SK-N-SH (cell line): ENCODE measurements at regions not wholly inside any gene's neighbourhood (a gene's known extent, or its start where the extent isn't known, plus 50 kb on each side); places are given as distances from the start of the nearest gene placed in this dataset.

Experiments
- CTCF ChIA-PET: fragments of 300-600, 350-600 bp; formaldehyde crosslinking; extraction: SDS; loops from one replicate; lab custom pipeline; 2021; lab: Yijun Ruan, JAX
- POLR2A ChIA-PET: fragments of 350-600 bp; sonication (Branson Sonifier 250); formaldehyde crosslinking; extraction: SDS; loops from one replicate; lab custom pipeline; 2020; ENCODE audit warnings: antibody characterized with exemption, inconsistent platforms; lab: Yijun Ruan, JAX
- DNase-seq: peaks from one replicate; pipeline ENCODE4 v3.0.0; 2012
- H2AFZ ChIP-seq: fragments of 200-600 bp; sonication (generic); 2 replicates; pipeline ENCODE4 v1.8.1; 2016; ENCODE audit warnings: antibody characterized with exemption, mild to moderate bottlenecking, low read depth
- H3F3A ChIP-seq: fragments of 200-600 bp; sonication (generic); replicated peaks from 2 replicates; pipeline ENCODE3; 2016; ENCODE audit warnings: antibody characterized with exemption, mild to moderate bottlenecking; ENCODE audit not compliant: insufficient read depth
- H3K27ac ChIP-seq, 2 experiments: fragments of 200-500 bp in 1 of 2; fragments of 200-600 bp in 1 of 2; sonication (Bioruptor generic) in 1 of 2; sonication (generic), shearing (Covaris generic) in 1 of 2; 2 replicates each; pipeline versions ENCODE4 v1.5.1 to v1.6.1; 2014 to 2016; ENCODE audit warnings: low read depth in 2 of 2, inconsistent platforms in 1 of 2, low read length in 1 of 2, mild to moderate bottlenecking in 1 of 2, mixed read lengths in 1 of 2
- H3K27me3 ChIP-seq: fragments of 200-600 bp; sonication (generic), shearing (Covaris generic); 2 replicates; pipeline ENCODE4 v1.6.1; 2016; ENCODE audit warnings: mixed run types; ENCODE audit not compliant: insufficient read depth
- H3K36me3 ChIP-seq, 2 experiments: fragments of 200-500 bp in 1 of 2; fragments of 200-600 bp in 1 of 2; sonication (Bioruptor generic) in 1 of 2; sonication (generic) in 1 of 2; replicated peaks in 1 of 2; 2 replicates each; pipeline versions ENCODE3 to v1.5.1; 2014 to 2016; ENCODE audit warnings: low read length in 1 of 2, mild to moderate bottlenecking in 1 of 2; ENCODE audit not compliant: insufficient read depth in 2 of 2, control insufficient read depth in 1 of 2
- H3K4me1 ChIP-seq, 2 experiments: fragments of 200-500 bp in 1 of 2; fragments of 200-600 bp in 1 of 2; sonication (Bioruptor generic) in 1 of 2; sonication (generic), shearing (Covaris generic) in 1 of 2; 2 replicates each; pipeline versions ENCODE4 v1.5.1 to v1.6.1; 2014 to 2016; ENCODE audit warnings: low read depth in 1 of 2, low read length in 1 of 2, mixed run types in 1 of 2; ENCODE audit not compliant: insufficient read depth in 2 of 2, control insufficient read depth in 1 of 2
- H3K4me2 ChIP-seq: fragments of 200-600 bp; sonication (generic), shearing (Covaris generic); 2 replicates; pipeline ENCODE4 v1.6.1; 2017; ENCODE audit warnings: mixed run types
- H3K4me3 ChIP-seq, 2 experiments: fragments of 200-500 bp in 1 of 2; fragments of 200-600 bp in 1 of 2; sonication (Bioruptor generic) in 1 of 2; sonication (generic), shearing (Covaris generic) in 1 of 2; 2 replicates each; pipeline versions ENCODE4 v1.5.1 to v1.8.1; 2014 to 2016; ENCODE audit warnings: low read depth in 2 of 2, inconsistent platforms in 1 of 2, low read length in 1 of 2, mild to moderate bottlenecking in 1 of 2, mixed read lengths in 1 of 2, moderate library complexity in 1 of 2
- H3K79me2 ChIP-seq: fragments of 200-600 bp; sonication (generic); 2 replicates; pipeline ENCODE4 v1.8.1; 2017; ENCODE audit warnings: mild to moderate bottlenecking; ENCODE audit not compliant: insufficient read depth
- H3K9ac ChIP-seq: fragments of 200-600 bp; sonication (generic); 2 replicates; pipeline ENCODE4 v1.6.1; 2017; ENCODE audit warnings: mixed run types
- H3K9me2 ChIP-seq: fragments of 200-600 bp; sonication (generic); 2 replicates; pipeline ENCODE4 v1.6.1; 2017; ENCODE audit warnings: mixed run types
- H3K9me3 ChIP-seq: fragments of 200-600 bp; sonication (generic); 2 replicates; pipeline ENCODE4 v1.6.1; 2017; ENCODE audit warnings: mixed run types, mild to moderate bottlenecking, moderate library complexity
- H4K20me1 ChIP-seq: fragments of 200-600 bp; sonication (generic); 2 replicates; pipeline ENCODE4 v1.6.1; 2017; ENCODE audit warnings: mild to moderate bottlenecking, mixed run types; ENCODE audit not compliant: insufficient read depth
- CHD2 ChIP-seq: fragments of 150-350 bp; IDR thresholded peaks from 2 replicates; pipeline ENCODE4 v1.6.1; 2018; ENCODE audit warnings: low read length; ENCODE audit not compliant: partially characterized antibody
- ELF1 ChIP-seq: IDR thresholded peaks from 2 replicates; pipeline ENCODE4 v1.4.0; 2012
- EP300 ChIP-seq, 2 experiments: IDR thresholded peaks; 2 replicates each; pipeline versions ENCODE4 v1.4.0 to v1.6.1; 2012; ENCODE audit warnings: borderline replicate concordance in 1 of 2, low read depth in 1 of 2, low read length in 1 of 2
- FOSL2 ChIP-seq: IDR thresholded peaks from 2 replicates; pipeline ENCODE4 v1.4.0; 2012; ENCODE audit warnings: low read depth, mild to moderate bottlenecking, moderate library complexity, borderline replicate concordance
- FOXM1 ChIP-seq: IDR thresholded peaks from 2 replicates; pipeline ENCODE4 v1.4.0; 2012; ENCODE audit warnings: low read depth, mild to moderate bottlenecking
- IRF3 ChIP-seq: fragments of 150-350 bp; IDR thresholded peaks from 2 replicates; pipeline ENCODE4 v1.6.1; 2016; ENCODE audit warnings: mild to moderate bottlenecking, low read depth, low read length
- JUND ChIP-seq: IDR thresholded peaks from 2 replicates; pipeline ENCODE4 v1.4.0; 2012
- MXI1 ChIP-seq: IDR thresholded peaks from 2 replicates; pipeline ENCODE4 v1.6.1; 2012; ENCODE audit warnings: mild to moderate bottlenecking, low read depth, low read length, improper control_type of control experiment
- NFIC ChIP-seq: IDR thresholded peaks from 2 replicates; pipeline ENCODE4 v1.4.0; 2012; ENCODE audit warnings: borderline replicate concordance
- NRF1 ChIP-seq: IDR thresholded peaks from 2 replicates; pipeline ENCODE4 v1.6.1; 2012; ENCODE audit warnings: low read depth, mild to moderate bottlenecking, low read length
- POLR2AphosphoS5 ChIP-seq: IDR thresholded peaks from 2 replicates; pipeline ENCODE4 v1.6.1; 2012; ENCODE audit warnings: low read depth, low read length
- RFX5 ChIP-seq: IDR thresholded peaks from 2 replicates; pipeline ENCODE4 v1.6.1; 2012; ENCODE audit warnings: mild to moderate bottlenecking, improper control_type of control experiment, low read length
- TAF1 ChIP-seq: IDR thresholded peaks from 2 replicates; pipeline ENCODE4 v1.6.1; 2012; ENCODE audit warnings: low read depth, mild to moderate bottlenecking, low read length, moderate library complexity, borderline replicate concordance
- TCF12 ChIP-seq: IDR thresholded peaks from 2 replicates; pipeline ENCODE4 v1.4.0; 2012
- TEAD4 ChIP-seq: IDR thresholded peaks from 2 replicates; pipeline ENCODE4 v1.4.0; 2012; ENCODE audit warnings: mild to moderate bottlenecking, borderline replicate concordance; ENCODE audit not compliant: insufficient read depth
- USF1 ChIP-seq: IDR thresholded peaks from 2 replicates; pipeline ENCODE4 v1.4.0; 2012; ENCODE audit warnings: low read depth, borderline replicate concordance
- YY1 ChIP-seq: IDR thresholded peaks from 2 replicates; pipeline ENCODE4 v1.4.0; 2012; ENCODE audit warnings: low read depth, mild to moderate bottlenecking
- WGBS: methylation state at CpG from one replicate; pipeline ENCODE4 v1.1.6; 2017; ENCODE audit warnings: low lambda C conversion rate; 5-methylcytosine and 5-hydroxymethylcytosine counted together
- TF ChIP-seq, protein P1 (sequence below): fragments of 200-600 bp; sonication (generic); IDR thresholded peaks from 2 replicates; pipeline ENCODE4 v1.6.1; 2017; ENCODE audit warnings: antibody characterized with exemption, mild to moderate bottlenecking, moderate library complexity

GRCh38 chr7:98784216-98784785 lies 85.5 kb downstream of the TMEM130 start:
- CTCF ChIA-PET: interaction anchor here (1.0 kb wide), 3 partner anchors 15 to 363 kb away, joined by 3 to 4 read pairs (median 4); no protein-coding TSS in a partner anchor
- Histone ChIP-seq H3K79me2 (no peaks in the 10 kb centered on the region), H3K4me1 (no peaks in the 10 kb centered on the region), H3F3A (no peaks in the 10 kb centered on the region), H3K27me3 (no peaks in the 10 kb centered on the region), H2AFZ (no peak overlapping the region), H3K27ac (no peak overlapping the region), H4K20me1 (no peaks in the 10 kb centered on the region), H3K9ac (no peak overlapping the region), H3K4me2 (no peak overlapping the region)
- POLR2A ChIA-PET: no interaction called here
- DNase-seq: no peak
- 59% methylated on average over 11 of the region's 11 CpGs for WGBS
- TF ChIP-seq NFIC: no peak
- TF ChIP-seq TEAD4: no peak
- TF ChIP-seq EP300 (IDR thresholded peaks at IDR 0.05; ENCODE audit: borderline replicate concordance in 1 of 2, low read depth in 1 of 2, low read length in 1 of 2): no peak
- TF ChIP-seq, all 33 proteins: peak for 0
- Histone ChIP-seq H3K9me2 (no peaks in the 10 kb centered on the region), H3K4me3 (no peak overlapping the region), H3K36me3 (no peaks in the 10 kb centered on the region), H3K9me3 (no peaks in the 10 kb centered on the region)

- POLR2A ChIA-PET: interaction anchor here (0.7 kb wide), 1 partner anchor 307 kb away, joined by 4 read pairs; no protein-coding TSS in a partner anchor
- no peak for DNase-seq
- TF ChIP-seq CHD2 (no peak), POLR2AphosphoS5 (no peak), NFIC (no peak), IRF3 (no peak), ELF1 (no peak), TAF1 (no peak), JUND (no peak), FOXM1 (no peak), TEAD4 (no peak), YY1 (no peak), FOSL2 (no peak), EP300 (IDR thresholded peaks at IDR 0.05; ENCODE audit: borderline replicate concordance in 1 of 2, low read depth in 1 of 2, low read length in 1 of 2) (no peak), USF1 (no peak), TCF12 (no peak), RFX5 (no peak), NRF1 (no peak), MXI1 (no peak)
- TF ChIP-seq, protein P1, sequence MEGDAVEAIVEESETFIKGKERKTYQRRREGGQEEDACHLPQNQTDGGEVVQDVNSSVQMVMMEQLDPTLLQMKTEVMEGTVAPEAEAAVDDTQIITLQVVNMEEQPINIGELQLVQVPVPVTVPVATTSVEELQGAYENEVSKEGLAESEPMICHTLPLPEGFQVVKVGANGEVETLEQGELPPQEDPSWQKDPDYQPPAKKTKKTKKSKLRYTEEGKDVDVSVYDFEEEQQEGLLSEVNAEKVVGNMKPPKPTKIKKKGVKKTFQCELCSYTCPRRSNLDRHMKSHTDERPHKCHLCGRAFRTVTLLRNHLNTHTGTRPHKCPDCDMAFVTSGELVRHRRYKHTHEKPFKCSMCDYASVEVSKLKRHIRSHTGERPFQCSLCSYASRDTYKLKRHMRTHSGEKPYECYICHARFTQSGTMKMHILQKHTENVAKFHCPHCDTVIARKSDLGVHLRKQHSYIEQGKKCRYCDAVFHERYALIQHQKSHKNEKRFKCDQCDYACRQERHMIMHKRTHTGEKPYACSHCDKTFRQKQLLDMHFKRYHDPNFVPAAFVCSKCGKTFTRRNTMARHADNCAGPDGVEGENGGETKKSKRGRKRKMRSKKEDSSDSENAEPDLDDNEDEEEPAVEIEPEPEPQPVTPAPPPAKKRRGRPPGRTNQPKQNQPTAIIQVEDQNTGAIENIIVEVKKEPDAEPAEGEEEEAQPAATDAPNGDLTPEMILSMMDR: no peak
- H3K27me3 ChIP-seq: no peaks in the 10 kb centered on the region
- H3K9ac ChIP-seq: no peak overlapping the region
- no peaks in the 10 kb centered on the region for H3K9me3 ChIP-seq
- H3K27ac ChIP-seq: no peak overlapping the region
- H3K4me3 ChIP-seq: no peak overlapping the region
- H3K9me2 ChIP-seq: no peaks in the 10 kb centered on the region
- H3K4me2 ChIP-seq: no peak overlapping the region
- H3K4me1 ChIP-seq: no peaks in the 10 kb centered on the region
- CTCF ChIA-PET: interaction anchor here (0.8 to 1.8 kb wide), 3 partner anchors 16 to 365 kb away, joined by 3 to 6 read pairs (median 4); no protein-coding TSS in a partner anchor
- no peaks in the 10 kb centered on the region for H4K20me1 ChIP-seq
- WGBS: 28% methylated on average over 14 of the region's 14 CpGs
- no peaks in the 10 kb centered on the region for H3K36me3 ChIP-seq
- no peaks in the 10 kb centered on the region for H3K79me2 ChIP-seq
- H3F3A ChIP-seq: no peaks in the 10 kb centered on the region
- no peak overlapping the region for H2AFZ ChIP-seq
These were observed 83.8 kb downstream of the TMEM130 start for GRCh38 chr7:98785929-98786571.
